ENCODE measurements at regions not wholly inside any gene's neighbourhood (a gene's known extent, or its start where the extent isn't known, plus 50 kb on each side); places are given as distances from the start of the nearest gene placed in this dataset.
"Not testable (repeated sequence)": the region's sequence is repeated elsewhere in the genome, so short reads cannot be mapped to it uniquely, and the experiment has no call there.

DNA sequence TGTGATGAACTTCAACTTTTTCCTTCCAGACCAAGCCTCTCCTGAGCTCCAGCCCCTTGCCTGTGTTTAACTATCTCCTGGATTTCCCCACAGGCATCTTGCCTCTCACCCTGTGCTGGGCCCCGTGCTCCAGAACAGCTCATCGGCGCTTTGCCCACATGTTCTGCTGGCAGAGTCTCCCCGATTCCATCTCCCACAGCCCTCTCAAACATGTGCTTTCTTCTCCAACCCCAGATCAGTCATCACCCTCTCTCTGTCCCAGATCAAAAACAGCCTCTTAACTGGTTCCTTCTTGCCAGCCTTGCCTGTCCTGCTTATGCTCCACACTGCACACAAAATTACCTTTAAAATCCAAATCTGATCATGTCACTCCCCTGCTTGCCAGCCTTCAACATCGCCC, 1959.3 kb downstream of the FOXD4L5 start:
- TF ChIP-seq, protein P1, sequence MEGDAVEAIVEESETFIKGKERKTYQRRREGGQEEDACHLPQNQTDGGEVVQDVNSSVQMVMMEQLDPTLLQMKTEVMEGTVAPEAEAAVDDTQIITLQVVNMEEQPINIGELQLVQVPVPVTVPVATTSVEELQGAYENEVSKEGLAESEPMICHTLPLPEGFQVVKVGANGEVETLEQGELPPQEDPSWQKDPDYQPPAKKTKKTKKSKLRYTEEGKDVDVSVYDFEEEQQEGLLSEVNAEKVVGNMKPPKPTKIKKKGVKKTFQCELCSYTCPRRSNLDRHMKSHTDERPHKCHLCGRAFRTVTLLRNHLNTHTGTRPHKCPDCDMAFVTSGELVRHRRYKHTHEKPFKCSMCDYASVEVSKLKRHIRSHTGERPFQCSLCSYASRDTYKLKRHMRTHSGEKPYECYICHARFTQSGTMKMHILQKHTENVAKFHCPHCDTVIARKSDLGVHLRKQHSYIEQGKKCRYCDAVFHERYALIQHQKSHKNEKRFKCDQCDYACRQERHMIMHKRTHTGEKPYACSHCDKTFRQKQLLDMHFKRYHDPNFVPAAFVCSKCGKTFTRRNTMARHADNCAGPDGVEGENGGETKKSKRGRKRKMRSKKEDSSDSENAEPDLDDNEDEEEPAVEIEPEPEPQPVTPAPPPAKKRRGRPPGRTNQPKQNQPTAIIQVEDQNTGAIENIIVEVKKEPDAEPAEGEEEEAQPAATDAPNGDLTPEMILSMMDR (conservative IDR thresholded peaks at IDR 0.05) = not testable (repeated sequence)
- not testable (repeated sequence) for TF ChIP-seq ZFX (IDR thresholded peaks at IDR 0.05)

Data from C4-2B (cell line).